Kidney (tissue), 13 donors: ENCODE measurements at regions not wholly inside any gene's neighbourhood (a gene's known extent, or its start where the extent isn't known, plus 50 kb on each side); places are given as distances from the start of the nearest gene placed in this dataset.

Experiments
- DNase-seq, 5 donors: peaks; one replicate each; pipeline ENCODE4 v3.0.0-alpha.2; 2013 to 2020
- FAIRE-seq: peaks from 2 replicates; lab custom pipeline; 2012; peaks lifted over from hg19 to GRCh38; lab: Jason Lieb, UNC
- H3K27ac ChIP-seq, 2 donors: one replicate each; pipeline ENCODE4 v1.7.0; 2013; ENCODE audit warnings: low read depth in 2 of 2, low read length in 2 of 2, inconsistent platforms in 1 of 2
- H3K27me3 ChIP-seq: one replicate; pipeline ENCODE4 v1.7.1; 2013; ENCODE audit warnings: low read length, inconsistent platforms; ENCODE audit not compliant: control insufficient read depth, insufficient read depth
- H3K36me3 ChIP-seq, 3 donors: one replicate each; pipeline versions ENCODE4 v1.7.0 to v1.7.1; 2013; ENCODE audit warnings: low read length in 3 of 3, control low read depth in 1 of 3, inconsistent platforms in 1 of 3; ENCODE audit not compliant: insufficient read depth in 3 of 3, control insufficient read depth in 2 of 3
- H3K4me1 ChIP-seq, 3 donors: one replicate each; pipeline versions ENCODE4 v1.7.0 to v1.7.1; 2013; ENCODE audit warnings: low read length in 3 of 3, inconsistent platforms in 1 of 3, low read depth in 1 of 3; ENCODE audit not compliant: control insufficient read depth in 2 of 3, insufficient read depth in 2 of 3
- H3K4me3 ChIP-seq, 3 donors: one replicate each; pipeline versions ENCODE4 v1.7.0 to v1.8.1; 2013; ENCODE audit warnings: low read length in 3 of 3, control low read depth in 1 of 3, inconsistent platforms in 1 of 3
- H3K9ac ChIP-seq, 3 donors: one replicate each; pipeline versions ENCODE4 v1.7.0 to v1.7.1; 2013; ENCODE audit warnings: low read length in 3 of 3, control low read depth in 1 of 3, inconsistent platforms in 1 of 3
- H3K9me3 ChIP-seq, 3 donors: one replicate each; pipeline versions ENCODE4 v1.7.0 to v1.7.1; 2013; ENCODE audit warnings: low read length in 3 of 3, control low read depth in 1 of 3, inconsistent platforms in 1 of 3; ENCODE audit not compliant: control insufficient read depth in 2 of 3, insufficient read depth in 1 of 3
- CTCF ChIP-seq: IDR thresholded peaks from 3 replicates; pipeline ENCODE4 v1.5.1; 2012; ENCODE audit warnings: mild to moderate bottlenecking, moderate library complexity, borderline replicate concordance; ENCODE audit not compliant: insufficient read depth; ENCODE audit errors: extremely low read depth
- intact Hi-C: fragments of 100-400 bp; cut with DNase I; formaldehyde crosslinking; loops from one replicate; pipeline ENCODE4 v1.11.1; 2022
- donor health status: control.
- donor health status: control.
- donor health status: control.
- donor health status: control.
- donor health status: control.
- donor health status: DM: yes; HTN: yes; CAD: no.
- donor health status: Normal renal cell carcinoma (clear cell type).

DNA sequence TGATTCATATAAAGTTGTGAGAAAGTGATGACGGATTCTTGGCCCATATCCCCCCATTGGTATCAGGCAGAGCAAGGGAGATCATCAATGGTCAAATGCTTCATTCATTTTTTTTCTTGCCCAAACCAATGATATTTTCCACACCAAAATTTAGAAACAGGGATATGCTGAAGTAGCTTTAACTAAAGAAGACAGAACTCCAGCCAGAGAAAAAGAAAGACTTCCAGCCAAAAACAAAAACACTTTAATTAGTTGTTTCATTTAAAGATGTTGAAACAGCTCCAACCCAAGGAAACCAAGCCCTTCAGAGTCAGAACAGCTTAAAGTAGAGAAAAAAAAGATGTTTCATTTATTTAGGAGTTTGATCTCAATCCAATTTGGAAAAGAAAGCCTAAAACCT is 358.9 kb upstream of the NBEA start:
- Histone ChIP-seq H3K36me3 (no peaks in the 10 kb centered on the region), H3K4me1 (no peaks in the 10 kb centered on the region), H3K9me3 (no peaks in the 10 kb centered on the region), H3K27ac (no peak overlapping the region), H3K27me3 (no peaks in the 10 kb centered on the region), H3K4me3 (no peak overlapping the region), H3K9ac (no peak overlapping the region)
- intact Hi-C loops = no loop called here
- FAIRE-seq = no peak
- DNase-seq = peak in 1 of 5 donors; percentile 14
- TF ChIP-seq CTCF = no peak

GRCh38 chr13:34587576-34587975 is 354.5 kb upstream of the NBEA start:
- no peak overlapping the region for H3K27ac ChIP-seq
- H3K4me1 ChIP-seq = no peaks in the 10 kb centered on the region
- no peak for TF ChIP-seq CTCF
- DNase-seq (peak in 1 of 5 donors; percentile 22), FAIRE-seq (no peak)
- H3K9me3 ChIP-seq = no peaks in the 10 kb centered on the region
- no peaks in the 10 kb centered on the region for H3K27me3 ChIP-seq
- H3K36me3 ChIP-seq = no peaks in the 10 kb centered on the region
- no peak overlapping the region for H3K9ac ChIP-seq
- no peak overlapping the region for H3K4me3 ChIP-seq
- intact Hi-C loops = no loop called here

GRCh38 chr13:34588362-34588761 is 353.7 kb upstream of the NBEA start:
- DNase-seq (no peak), FAIRE-seq (no peak)
- Histone ChIP-seq H3K27ac (no peak overlapping the region), H3K9ac (no peak overlapping the region), H3K4me1 (no peaks in the 10 kb centered on the region), H3K9me3 (no peaks in the 10 kb centered on the region), H3K36me3 (no peaks in the 10 kb centered on the region), H3K27me3 (no peaks in the 10 kb centered on the region), H3K4me3 (no peak overlapping the region)
- intact Hi-C loops = no loop called here
- TF ChIP-seq CTCF = no peak

DNA sequence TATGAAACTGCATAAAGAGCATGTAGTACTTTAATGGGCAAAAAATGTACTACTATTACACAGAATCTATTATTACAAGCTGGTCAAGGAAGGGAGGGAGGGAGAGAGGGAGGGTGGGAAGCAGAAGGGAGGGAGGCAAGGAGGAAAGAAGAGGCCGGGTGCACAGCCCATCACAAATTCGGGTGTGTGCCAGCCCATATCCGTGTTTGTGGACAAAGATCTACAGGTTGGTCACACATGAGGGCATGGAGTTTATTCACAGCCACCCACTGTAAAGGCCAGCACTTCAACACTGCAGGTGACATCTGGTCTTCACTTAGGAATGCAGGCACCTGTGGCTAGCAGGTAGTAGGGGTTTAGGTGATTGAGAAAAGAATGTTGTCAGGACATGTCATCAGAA is 352.5 kb upstream of the NBEA start:
- Histone ChIP-seq H3K4me3 (no peak overlapping the region), H3K9me3 (no peaks in the 10 kb centered on the region), H3K4me1 (no peaks in the 10 kb centered on the region), H3K36me3 (no peaks in the 10 kb centered on the region), H3K27me3 (no peaks in the 10 kb centered on the region), H3K9ac (no peak overlapping the region), H3K27ac (no peak overlapping the region)
- FAIRE-seq = no peak
- intact Hi-C loops = no loop called here
- no peak for TF ChIP-seq CTCF
- no peak for DNase-seq
